A673 (cell line): ENCODE measurements at regions not wholly inside any gene's neighbourhood (a gene's known extent, or its start where the extent isn't known, plus 50 kb on each side); places are given as distances from the start of the nearest gene placed in this dataset.

ENCODE experiments used
- BruUV-seq: library from RNA; stranded (reverse); fragments of 400-500 nt; replicated peaks from 2 replicates; lab custom pipeline; 2021; lab: Mats Ljungman, UMichigan
- CTCF ChIA-PET: fragments of 300-600 bp; sonication (Branson Sonifier 250); formaldehyde crosslinking; loops from one replicate; lab custom pipeline; 2022; ENCODE audit warnings: antibody characterized with exemption; lab: Charles Lee
- POLR2A ChIA-PET: fragments of 300-600 bp; sonication (Branson Sonifier 250); formaldehyde crosslinking; loops from one replicate; lab custom pipeline; 2022; ENCODE audit warnings: antibody characterized with exemption; ENCODE audit not compliant: low non-redundant PET; lab: Charles Lee
- DNase-seq: peaks from one replicate; pipeline ENCODE4 v3.0.0-alpha.2; 2015; ENCODE audit warnings: low spot score
- H3K27ac ChIP-seq: fragments of 200-600 bp; sonication (generic); 2 replicates; pipeline ENCODE4 v1.5.1; 2016; ENCODE audit warnings: mixed run types, low read depth, mild to moderate bottlenecking, mixed read lengths, antibody characterized with exemption, low read length; ENCODE audit not compliant: poor library complexity, severe bottlenecking
- H3K27me3 ChIP-seq: fragments of 200-600 bp; sonication (generic); replicated peaks from 2 replicates; pipeline ENCODE4 v1.6.1; 2017; ENCODE audit warnings: mixed run types, low read depth, mild to moderate bottlenecking, mixed read lengths, antibody characterized with exemption, low read length; ENCODE audit not compliant: insufficient read depth, poor library complexity
- H3K36me3 ChIP-seq: fragments of 200-600 bp; sonication (generic); 2 replicates; pipeline ENCODE4 v1.6.1; 2016; ENCODE audit warnings: mixed run types, mild to moderate bottlenecking, mixed read lengths, antibody characterized with exemption, low read length; ENCODE audit not compliant: insufficient read depth, poor library complexity, severe bottlenecking
- H3K4me1 ChIP-seq: fragments of 200-600 bp; sonication (generic); 2 replicates; pipeline ENCODE4 v1.6.1; 2017; ENCODE audit warnings: mixed run types, mild to moderate bottlenecking, mixed read lengths, antibody characterized with exemption, low read length; ENCODE audit not compliant: insufficient read depth, poor library complexity, severe bottlenecking
- H3K4me3 ChIP-seq: fragments of 200-600 bp; sonication (generic); 2 replicates; pipeline ENCODE4 v1.5.1; 2016; ENCODE audit warnings: low read depth, mixed run types, mild to moderate bottlenecking, mixed read lengths, low read length; ENCODE audit not compliant: poor library complexity, severe bottlenecking
- H3K9me3 ChIP-seq: fragments of 200-600 bp; sonication (generic); 2 replicates; pipeline ENCODE4 v1.6.1; 2016; ENCODE audit warnings: mixed run types, low read depth, mild to moderate bottlenecking, mixed read lengths, antibody characterized with exemption, low read length; ENCODE audit not compliant: poor library complexity, severe bottlenecking
- CTCF ChIP-seq: fragments of 300-800, 200-600 bp; sonication (generic); conservative IDR thresholded peaks from 2 replicates; pipeline ENCODE4 v1.5.1; 2017; ENCODE audit warnings: low read depth, mild to moderate bottlenecking, antibody characterized with exemption, low read length, moderate library complexity, mixed read lengths
- EZH2 ChIP-seq: fragments of 200-600 bp; sonication (generic); IDR thresholded peaks from 2 replicates; pipeline ENCODE4 v1.6.1; 2017; ENCODE audit warnings: borderline replicate concordance, low read depth, mild to moderate bottlenecking, mixed read lengths, antibody characterized with exemption, low read length; ENCODE audit not compliant: poor library complexity, severe bottlenecking
- intact Hi-C: fragments of 100-400 bp; cut with micrococcal nuclease; formaldehyde crosslinking; loops from one replicate; pipeline ENCODE4 v1.10.0; 2022; ENCODE audit not compliant: unreplicated experiment

- no TSS peak for BruUV-seq
- POLR2A ChIA-PET: no interaction called here
Observed at GRCh38 chr10:2244471-2244870, 507.1 kb upstream of the ADARB2 start.

GRCh38 chr10:2236876-2237275 lies 499.6 kb upstream of the ADARB2 start:
- no peaks in the 10 kb centered on the region for H3K9me3 ChIP-seq
- ChIA-PET POLR2A (no interaction called here), CTCF (no interaction called here)
- no TSS peak for BruUV-seq
- DNase-seq: no peak
- intact Hi-C loops: no loop called here
- H3K4me1 ChIP-seq: no peaks in the 10 kb centered on the region
- TF ChIP-seq CTCF: no peak
- TF ChIP-seq EZH2: no peak
- H3K36me3 ChIP-seq: no peaks in the 10 kb centered on the region
- H3K27ac ChIP-seq: no peak overlapping the region
- peaks cover 24% of the 10 kb centered on the region for H3K27me3 ChIP-seq
- H3K4me3 ChIP-seq: no peak overlapping the region

More at GRCh38 chr10:2244471-2244870, 507.1 kb upstream of the ADARB2 start:
- Histone ChIP-seq H3K4me3 (no peak overlapping the region), H3K4me1 (no peaks in the 10 kb centered on the region), H3K27ac (no peak overlapping the region), H3K27me3 (peaks cover 36% of the 10 kb centered on the region), H3K36me3 (no peaks in the 10 kb centered on the region), H3K9me3 (no peaks in the 10 kb centered on the region)
- intact Hi-C loops: no loop called here
- CTCF ChIA-PET: no interaction called here
- DNase-seq: no peak
- no peak for TF ChIP-seq CTCF

- TF ChIP-seq EZH2 (no peak), CTCF (no peak)
- CTCF ChIA-PET: no interaction called here
- intact Hi-C loops: no loop called here
Observed at GRCh38 chr10:2232479-2232878, 495.2 kb upstream of the ADARB2 start.

More at GRCh38 chr10:2232479-2232878, 495.2 kb upstream of the ADARB2 start:
- BruUV-seq: no TSS peak
- H3K9me3 ChIP-seq: no peaks in the 10 kb centered on the region
- no peaks in the 10 kb centered on the region for H3K4me1 ChIP-seq
- H3K27me3 ChIP-seq: peaks cover 20% of the 10 kb centered on the region
- H3K4me3 ChIP-seq: no peak overlapping the region
- H3K36me3 ChIP-seq: no peaks in the 10 kb centered on the region
- POLR2A ChIA-PET: no interaction called here
- DNase-seq: no peak
- H3K27ac ChIP-seq: no peak overlapping the region
